GM12872 (cell line): ENCODE measurements at regions not wholly inside any gene's neighbourhood (a gene's known extent, or its start where the extent isn't known, plus 50 kb on each side); places are given as distances from the start of the nearest gene placed in this dataset.

Experiments
- CTCF ChIP-seq: IDR thresholded peaks from 3 replicates; pipeline ENCODE4 v1.5.1; 2011; ENCODE audit warnings: low read depth, mild to moderate bottlenecking, low read length, moderate library complexity; ENCODE audit not compliant: insufficient read depth

GRCh38 chr12:124517260-124518050 lies 50.0 kb downstream of the NCOR2 start:
- no peak for TF ChIP-seq CTCF

DNA sequence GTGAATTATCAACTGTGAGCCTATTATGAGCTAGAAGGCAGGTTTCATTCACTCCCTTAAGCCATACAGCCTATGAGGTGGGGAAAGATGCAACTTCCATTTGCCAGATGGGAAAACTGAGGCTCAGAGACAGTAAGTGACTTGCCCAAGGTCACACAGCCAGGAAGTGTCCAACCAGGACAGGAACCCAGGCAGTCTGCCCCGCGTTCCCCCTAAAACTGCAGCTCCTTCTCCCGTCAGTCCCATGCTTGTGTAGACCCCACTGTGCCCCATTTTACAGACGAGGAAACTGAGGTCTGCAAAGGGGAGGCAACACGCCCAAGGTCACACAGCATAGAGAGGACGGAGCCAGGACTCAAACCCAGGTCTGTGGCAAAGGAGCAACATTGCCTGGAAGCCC lies 50.6 kb downstream of the NCOR2 start:
- TF ChIP-seq CTCF: no peak

DNA sequence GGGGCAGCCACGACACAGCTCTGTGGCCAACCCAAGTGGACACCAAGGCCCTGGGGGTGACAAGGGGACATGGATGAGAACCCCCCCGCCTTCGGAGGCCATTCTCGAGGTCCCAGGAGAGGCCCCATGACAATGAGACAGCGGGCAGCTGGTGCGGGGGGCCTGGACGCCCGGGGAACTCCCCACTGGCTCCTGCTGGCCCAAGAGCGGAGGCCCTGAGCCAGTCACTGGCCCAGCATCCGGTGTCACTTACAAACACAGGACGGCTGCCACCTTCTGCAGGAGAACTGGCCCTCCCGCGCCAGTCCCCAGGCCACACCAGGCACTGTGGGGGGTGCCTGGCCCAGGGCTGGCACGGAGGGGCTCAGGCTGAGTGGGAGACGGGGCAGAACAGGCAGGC lies 51.4 kb downstream of the NCOR2 start:
- TF ChIP-seq CTCF: no peak

- TF ChIP-seq CTCF: no peak
These were observed 52.1 kb downstream of the NCOR2 start for GRCh38 chr12:124514996-124515932.

- no peak for TF ChIP-seq CTCF
These were observed 53.0 kb downstream of the NCOR2 start for GRCh38 chr12:124514145-124514995.

GRCh38 chr12:124513297-124513867 lies 54.0 kb downstream of the NCOR2 start:
- TF ChIP-seq CTCF: no peak
